NCI-H1048 (cell line): ENCODE measurements at regions not wholly inside any gene's neighbourhood (a gene's known extent, or its start where the extent isn't known, plus 50 kb on each side); places are given as distances from the start of the nearest gene placed in this dataset.
"Not testable (repeated sequence)": the region's sequence is repeated elsewhere in the genome, so short reads cannot be mapped to it uniquely, and the experiment has no call there.

Experiments used
- DNase-seq: peaks from one replicate; lab custom pipeline; 2025; lab: John Stamatoyannopoulos, UW

DNA sequence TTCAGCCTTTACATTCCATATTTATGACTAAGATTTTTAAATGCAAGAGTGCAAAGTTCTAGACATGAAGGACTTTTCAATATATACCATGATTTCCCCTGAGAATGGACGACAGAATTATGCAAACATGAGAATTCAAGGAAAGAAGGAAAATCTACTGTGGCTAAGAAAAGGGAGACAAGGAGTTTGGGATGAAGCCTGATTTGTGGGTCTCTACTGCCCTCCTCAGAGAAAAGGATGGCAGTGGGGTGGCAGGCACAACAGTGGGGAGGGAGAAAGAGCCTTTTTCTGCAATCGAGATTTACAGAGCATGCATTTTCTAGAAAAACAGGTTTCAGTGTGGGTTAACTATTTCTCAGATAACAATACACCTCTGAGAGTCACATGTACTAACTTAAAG, 466.9 kb upstream of the NRSN1 start:
- DNase-seq = no peak

DNA sequence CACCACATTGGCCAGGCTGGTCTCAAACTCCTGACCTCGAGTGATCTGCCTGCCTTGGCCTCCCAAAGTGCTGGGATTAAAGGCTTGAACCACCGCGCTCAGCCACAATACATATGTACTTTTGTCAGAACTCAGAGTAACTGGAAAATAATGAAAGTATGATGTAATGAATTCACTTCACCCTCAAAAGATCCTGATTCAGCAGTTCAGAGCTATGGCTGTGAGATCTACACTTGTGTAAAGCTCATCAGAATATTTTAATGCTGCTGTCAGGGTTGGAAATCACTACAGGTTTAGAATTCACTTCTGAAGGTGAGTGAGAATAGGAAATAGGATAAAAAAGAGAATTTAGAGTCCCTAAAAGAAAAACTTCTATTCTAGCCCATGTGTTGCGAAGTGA, 464.5 kb upstream of the NRSN1 start:
- DNase-seq = no peak

DNA sequence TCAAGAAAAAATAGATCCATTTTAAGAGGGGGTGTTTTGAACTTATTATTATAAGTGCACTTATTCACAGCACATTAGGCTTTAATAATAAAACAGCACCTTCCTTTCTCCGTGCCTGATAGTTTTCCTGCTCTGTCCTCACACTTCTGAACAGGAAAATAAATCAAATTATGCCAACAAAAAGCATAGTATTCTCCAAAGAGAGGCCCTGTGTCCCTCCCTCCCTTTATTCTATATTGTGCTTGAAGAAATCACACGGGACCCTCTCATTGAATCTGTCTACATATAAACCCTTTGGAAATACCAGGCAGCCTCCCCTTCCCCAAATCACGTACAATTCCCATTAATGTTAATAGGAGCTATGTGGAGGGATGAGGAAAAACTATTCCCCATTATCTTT, 462.9 kb upstream of the NRSN1 start:
- DNase-seq = no peak

DNA sequence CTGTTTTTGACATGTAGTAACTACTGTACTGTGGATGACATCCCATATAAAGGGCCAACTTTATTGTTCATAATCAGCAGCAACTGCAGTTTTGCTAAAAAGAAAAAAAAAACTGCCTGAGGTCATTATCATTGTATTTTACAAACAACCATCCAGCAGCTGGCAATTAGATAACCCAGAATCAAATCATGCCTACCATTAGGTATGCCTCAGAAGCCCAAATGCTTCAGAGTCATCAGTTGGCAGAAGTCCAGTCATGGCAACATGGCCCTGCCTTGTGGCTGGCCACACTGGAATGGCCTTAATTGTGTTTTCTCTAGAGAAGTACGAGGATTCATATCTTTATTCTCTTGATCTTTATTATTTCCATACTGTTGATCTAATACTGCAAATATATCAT, 462.4 kb upstream of the NRSN1 start:
- no peak for DNase-seq

DNA sequence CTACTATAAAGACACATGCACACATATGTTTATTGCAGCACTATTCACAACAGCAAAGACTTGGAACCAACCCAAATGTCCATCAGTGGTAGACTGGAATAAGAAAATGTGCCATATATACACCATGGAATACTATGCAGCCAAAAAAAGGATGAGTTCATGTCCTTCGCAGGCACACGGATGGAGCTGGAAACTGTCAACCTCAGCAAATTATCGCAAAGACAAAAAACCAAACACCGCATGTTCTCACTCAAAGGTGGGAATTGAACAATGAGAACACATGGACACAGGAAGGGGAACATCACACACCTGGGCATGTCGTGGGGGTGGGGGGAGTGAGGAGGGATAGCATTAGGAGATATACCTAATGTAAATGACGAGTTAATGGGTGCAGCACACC, 460.1 kb upstream of the NRSN1 start:
- not testable (repeated sequence) for DNase-seq

DNA sequence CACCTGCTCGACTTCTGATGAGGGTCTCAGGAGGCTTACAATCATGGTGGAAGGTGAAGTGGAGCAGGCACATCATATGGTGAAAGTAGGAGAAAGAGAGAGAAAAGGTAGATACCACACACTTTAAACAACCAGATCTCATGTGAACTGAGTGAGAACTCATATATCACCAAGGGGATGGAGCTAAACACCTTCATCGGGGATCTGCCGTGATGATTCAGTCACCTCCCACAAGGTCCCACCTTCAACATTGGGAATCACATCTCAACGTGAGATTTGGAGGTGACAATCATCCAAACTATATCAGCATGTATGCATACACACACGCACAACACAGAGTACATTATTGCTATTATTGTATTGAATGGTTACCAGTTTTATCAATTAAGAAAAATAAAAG, 453.3 kb upstream of the NRSN1 start:
- no peak for DNase-seq

DNA sequence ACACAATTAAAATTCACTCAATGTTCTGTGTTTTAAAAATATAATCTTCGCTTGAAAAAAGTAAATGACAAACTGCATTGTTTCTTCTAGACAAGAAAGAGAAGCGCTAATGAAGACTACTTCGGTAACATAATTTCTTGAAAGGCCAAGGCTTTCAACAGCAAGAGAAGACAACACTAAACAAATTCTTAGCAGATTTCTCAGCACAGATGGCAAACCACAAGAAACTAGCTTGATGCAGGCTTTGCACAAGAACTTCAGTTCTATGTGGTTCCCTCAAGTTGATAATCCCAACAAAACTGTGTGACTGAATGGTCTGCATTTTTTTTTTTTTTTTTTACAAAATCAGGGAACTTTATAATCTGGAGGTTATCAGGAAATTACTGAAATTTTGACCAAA, 447.4 kb upstream of the NRSN1 start:
- no peak for DNase-seq

DNA sequence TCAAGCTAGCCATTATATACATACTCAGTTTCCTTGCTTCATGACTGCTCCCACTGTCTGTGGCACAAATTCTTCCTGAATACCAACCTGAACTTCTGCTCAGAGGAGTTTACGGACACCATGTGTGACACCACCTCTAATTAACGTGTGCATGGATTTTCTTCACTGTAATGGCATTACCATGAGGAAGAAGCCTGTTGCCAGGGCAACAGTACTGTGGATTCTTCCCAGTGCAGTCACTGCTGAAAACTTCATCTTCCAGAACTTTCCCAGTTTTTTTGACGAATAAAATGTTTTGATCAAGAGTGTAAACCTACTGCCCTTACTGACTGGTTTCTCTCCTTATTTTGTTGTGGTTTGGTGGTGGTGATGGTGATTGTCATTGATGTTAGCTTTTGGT, 444.3 kb upstream of the NRSN1 start:
- DNase-seq = no peak

DNA sequence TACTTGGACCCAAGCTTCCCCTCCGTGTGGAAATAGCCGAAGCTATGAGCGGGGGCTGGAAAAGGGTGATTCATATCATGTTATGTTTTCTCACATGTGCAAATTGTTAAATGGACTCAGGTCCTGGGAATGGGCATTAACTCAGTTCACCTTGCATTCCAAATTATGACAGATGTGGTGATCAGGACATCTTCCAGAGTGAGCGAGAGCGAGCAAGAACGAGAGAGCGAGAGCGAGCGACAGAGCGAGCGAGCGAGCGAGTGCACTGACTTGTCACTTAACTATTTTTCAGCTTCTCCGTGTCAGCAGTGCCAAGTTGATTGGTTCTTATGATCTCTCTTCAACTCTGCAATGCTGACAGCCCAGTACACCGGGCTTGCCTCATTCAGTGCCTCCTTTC, 437.4 kb upstream of the NRSN1 start:
- DNase-seq = no peak

DNA sequence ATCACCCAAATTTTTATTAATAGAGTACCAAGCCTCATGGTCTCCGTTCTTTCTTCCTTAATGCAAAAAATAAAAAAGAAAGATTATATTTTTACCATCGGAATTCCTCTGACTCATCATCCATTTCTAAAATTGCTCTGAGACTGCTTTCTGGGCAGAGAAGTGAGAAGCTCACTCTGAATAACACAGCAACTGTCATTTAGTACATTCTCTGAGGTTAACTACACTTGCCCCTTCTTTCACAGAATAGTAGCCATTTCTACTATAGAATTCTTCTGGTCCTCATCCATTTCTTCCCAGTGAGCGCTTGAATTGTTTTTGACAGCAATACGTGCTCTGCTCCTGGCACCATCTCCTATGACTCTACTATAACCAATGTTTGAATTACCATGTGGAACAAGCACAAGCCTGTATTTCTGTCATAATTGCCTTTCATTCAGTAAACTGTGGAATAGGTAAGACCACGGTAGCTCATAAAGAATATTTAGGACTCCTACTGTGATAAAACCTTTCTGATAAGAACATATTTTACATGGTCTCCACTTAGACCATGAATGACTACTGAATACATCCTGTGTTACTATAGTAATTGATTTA, 435.5 kb upstream of the NRSN1 start:
- no peak for DNase-seq

DNA sequence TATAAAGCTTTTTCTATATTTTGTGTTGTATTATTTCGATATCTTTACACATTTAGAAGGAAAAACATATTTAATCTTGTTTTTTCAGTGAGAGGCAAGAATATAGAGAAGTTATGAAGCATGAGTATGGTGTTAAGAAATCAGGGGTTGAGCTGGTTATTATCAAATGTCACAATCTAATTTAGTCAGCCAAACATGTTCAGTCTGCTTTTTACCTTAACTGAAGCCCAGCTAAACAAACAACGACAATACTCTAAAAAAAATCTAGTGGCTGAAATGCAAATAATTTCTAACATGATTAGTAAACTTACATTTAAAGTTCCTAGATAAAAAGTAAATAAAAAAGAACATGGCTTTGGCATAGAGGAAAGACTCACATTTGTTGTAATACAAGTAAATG, 433.8 kb upstream of the NRSN1 start:
- no peak for DNase-seq

DNA sequence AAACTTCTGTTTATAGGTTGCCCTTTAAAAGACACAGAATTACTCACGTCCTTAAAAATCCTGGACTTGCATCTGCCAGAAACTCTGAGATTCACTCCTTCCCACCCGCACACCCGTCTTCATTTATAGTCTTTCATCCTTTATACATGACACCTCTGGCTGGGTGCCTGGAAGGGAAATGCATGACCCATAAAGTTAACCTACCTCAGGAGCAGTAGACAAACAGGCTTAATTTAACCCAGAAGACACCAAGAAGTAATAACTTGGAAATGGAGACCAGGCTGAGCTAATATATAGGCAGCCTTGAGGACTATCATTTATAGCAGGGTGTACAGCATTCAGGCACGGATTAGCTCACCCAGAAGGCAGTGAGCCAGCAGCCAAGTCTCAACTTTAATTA, 429.0 kb upstream of the NRSN1 start:
- DNase-seq = no peak

DNA sequence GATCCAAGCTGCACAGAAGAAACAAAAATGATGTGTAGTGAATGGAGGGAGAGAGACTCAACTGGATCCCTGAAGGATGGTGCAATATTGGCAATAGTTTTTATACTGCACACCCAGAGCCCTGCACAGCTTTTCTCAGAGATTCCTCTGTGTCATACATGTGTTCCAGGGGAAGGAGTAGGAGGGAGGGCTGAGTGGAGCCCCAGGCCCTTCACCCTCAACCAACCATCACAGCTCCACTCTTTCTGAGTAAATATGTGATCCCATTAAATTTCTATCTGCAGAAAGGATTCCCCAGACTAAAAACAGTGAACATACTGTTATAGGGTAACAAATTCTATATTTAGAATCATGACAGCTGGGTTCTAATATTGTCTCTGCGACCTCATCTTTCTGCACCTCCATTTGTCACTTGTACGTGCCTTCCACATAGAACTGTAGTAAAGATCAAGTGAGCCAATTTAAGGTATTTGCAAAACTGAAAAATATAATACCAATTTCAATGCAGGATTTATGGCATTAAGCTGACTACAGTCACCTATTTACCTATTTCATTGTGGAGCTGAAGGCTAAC, 421.4 kb upstream of the NRSN1 start:
- DNase-seq = no peak

DNA sequence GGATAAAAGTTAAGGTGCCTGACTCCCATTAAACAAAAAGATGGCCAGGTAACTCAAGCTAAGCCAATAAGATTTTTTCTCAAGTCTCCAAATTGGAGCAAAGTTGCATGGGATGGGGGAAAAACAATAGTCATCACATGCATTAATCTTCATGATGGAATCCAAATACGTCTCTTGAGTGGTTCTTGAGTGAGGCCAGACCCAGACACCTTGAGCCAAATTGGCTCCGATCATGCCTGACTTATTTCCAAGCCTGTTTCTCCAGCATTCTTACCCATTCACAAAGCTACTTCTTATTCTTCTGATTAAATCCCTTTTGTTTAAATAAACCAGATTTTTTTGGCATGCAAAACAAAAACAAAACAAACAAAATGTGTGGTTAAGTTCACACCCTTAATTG, 420.3 kb upstream of the NRSN1 start:
- no peak for DNase-seq

DNA sequence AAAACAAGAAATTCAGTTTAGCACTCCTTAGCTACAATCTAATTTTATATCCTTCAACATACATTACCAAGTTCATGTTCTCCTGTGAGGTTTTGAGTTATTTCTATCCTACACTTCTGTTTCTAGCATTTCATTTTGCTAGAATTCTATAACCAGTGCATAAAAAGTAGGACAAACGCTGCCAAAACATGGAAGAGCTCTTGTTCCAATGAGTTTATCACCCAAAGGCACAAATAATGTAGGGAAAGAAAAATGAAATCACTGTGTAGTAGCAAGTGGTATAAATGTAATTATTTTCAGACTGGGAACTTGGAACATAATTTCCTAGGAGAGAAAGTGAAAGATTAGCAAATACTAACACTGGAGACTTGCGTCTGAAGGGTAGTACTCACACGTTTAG, 413.3 kb upstream of the NRSN1 start:
- DNase-seq = no peak

DNA sequence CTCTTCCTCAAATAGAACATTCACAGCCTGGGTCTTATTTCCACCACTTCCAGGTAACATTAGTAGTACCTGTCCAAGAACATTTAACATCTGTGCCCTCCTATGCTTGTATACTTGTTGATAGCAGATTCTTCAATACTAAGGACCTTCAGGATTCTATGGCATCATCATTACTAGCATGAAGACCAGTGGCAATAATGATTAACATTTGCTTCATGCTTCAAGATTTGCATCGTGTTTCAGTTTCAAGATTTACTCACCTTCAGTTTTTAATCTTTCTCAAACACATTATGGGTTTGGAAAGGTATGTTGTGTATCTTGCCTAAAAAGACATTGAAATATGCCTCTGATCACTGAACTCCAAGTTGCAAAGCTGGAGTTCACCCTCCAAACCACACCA, 412.8 kb upstream of the NRSN1 start:
- DNase-seq = no peak

DNA sequence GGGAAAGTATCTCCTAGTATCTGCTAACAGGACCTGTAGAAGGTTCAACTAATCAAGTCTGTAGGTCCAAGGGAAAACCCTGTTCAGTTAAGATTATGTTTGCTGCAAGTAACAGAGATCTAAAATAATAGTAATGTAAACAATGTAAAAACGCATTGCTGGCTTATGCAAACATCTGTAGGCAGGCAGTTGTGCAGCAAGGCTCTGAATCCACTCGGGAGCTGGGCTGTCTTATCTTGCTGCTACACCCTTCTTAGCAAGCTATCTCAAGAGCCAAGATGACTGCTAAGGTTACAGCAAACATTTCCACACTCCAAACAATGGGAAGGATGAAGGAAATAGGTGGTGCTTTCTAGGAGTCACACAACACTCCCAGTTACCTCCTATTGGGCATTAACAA, 397.3 kb upstream of the NRSN1 start:
- no peak for DNase-seq

DNA sequence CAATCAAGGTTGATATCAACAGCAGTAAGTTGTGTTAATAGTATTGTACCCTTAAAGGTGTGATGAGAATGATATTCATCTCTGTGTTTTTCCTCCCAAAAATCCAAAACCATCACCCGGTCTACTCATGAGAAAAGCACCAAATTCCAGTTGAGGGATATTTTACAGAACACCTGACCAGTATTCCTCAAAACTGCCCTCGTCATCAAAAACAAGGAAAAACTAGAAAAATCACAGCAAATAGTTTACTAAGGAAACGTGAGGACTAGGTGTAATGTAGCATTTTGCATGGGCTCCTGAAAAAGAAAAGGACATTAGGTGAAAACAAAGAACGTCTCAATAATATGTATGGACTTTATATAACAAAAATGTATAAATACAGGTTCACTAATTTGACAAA, 394.4 kb upstream of the NRSN1 start:
- no peak for DNase-seq

DNA sequence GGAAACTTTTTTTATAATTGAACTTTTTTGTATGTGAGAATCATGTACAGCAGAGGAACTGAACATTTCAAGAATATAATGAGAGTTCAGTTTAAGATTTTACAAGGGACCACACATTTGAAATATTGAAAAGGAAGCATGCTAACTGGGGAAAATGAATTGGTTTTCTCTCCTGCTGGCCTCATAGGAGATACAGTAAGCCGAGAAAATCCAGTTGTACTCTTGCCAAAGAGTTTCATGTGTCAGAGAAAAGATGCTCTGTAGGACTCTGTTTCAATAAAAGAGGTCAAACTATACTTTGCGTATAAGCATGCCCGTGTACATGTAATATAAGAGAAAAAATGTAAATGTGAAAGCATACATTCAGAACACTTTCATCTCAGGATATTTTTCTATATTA, 393.5 kb upstream of the NRSN1 start:
- DNase-seq = no peak

DNA sequence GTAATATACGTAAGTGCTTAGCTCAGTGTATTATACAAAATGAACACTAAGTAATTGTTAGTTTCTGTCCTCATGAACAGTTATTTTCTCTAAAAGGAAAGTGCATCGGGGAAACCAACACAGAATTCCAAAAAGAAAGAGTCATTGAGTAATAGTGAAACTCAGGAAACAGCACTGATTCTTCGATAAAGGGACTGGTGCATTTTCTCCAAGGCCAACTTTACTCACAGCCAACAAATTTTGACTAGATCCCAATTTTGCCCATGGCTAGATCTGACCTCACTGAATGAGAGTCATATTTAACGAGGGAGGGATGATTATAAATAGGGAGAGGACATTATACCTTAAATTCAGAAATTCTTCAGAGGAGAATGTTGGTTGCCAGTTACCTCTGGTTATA, 390.9 kb upstream of the NRSN1 start:
- DNase-seq = no peak

DNA sequence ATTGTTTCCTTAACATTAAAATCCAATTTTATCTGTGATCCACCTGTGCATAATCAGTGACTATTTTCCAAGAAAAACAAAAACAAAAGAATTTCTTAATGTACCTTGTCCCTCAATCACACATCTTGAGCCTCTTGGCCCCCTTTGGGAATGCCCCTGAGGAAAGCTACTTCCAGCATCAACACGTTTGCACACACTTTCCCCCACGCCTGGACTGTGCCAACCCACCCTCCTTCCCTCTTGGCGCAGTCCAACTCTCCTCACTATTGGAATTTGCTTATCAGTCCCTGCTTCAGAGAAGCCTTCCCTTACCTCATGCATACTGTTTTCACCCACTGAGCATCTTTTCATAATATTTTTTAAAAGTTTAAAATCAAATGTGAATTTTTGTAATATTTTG, 389.4 kb upstream of the NRSN1 start:
- no peak for DNase-seq

DNA sequence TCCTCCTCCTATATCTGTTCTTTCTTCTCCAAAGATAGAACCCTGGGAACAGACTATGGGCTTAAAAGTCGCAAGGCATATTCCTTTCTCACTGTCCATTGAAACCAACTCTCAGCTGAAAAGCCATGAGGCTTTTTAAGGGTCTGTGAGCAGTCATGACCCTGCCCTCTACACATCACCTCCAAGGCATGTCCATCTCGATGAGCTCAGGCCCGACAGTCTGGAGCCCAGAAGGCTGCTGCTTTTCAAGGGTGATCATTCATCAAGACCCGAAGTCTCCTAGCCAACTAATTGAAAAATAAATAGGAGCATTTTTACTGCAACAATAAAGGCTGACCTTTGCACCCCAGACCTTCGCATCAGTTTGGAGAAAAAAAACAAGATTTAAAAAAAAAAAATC, 378.8 kb upstream of the NRSN1 start:
- DNase-seq = no peak

DNA sequence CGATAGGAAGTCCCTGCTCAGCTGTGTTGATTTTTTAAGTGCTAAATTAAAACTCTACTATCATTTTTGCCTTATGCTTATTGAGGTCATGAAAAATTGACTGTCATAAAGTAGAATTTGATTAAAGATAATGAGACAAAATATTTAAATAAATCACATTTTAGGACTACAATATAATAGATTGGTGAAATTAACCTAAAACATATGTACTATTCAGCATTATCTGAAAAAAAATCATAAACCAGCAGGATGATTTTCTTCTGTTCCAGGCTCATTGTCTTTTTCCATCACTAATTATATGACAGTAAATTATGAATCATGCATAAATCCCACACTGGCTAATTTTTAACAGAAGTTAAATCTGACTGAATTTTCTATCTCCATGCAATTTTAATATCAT, 373.6 kb upstream of the NRSN1 start:
- no peak for DNase-seq

DNA sequence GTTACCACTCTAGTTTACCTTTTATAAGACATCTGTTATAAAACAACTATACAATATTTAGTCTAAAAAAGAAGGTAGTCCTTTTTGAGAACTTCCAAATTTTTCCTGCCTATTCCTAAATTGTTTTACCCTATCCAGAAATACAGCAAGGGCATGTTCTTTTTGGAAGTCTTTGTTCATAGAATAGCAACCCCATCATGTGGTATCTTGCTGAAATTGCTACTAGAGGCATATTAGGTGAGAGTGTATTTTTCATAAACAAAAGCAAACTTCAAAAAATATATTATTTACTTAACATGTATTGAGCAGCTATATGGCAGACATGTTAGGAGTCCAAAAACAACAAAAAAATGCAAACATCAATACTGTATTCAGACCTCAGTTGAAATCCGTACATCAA, 371.8 kb upstream of the NRSN1 start:
- no peak for DNase-seq

DNA sequence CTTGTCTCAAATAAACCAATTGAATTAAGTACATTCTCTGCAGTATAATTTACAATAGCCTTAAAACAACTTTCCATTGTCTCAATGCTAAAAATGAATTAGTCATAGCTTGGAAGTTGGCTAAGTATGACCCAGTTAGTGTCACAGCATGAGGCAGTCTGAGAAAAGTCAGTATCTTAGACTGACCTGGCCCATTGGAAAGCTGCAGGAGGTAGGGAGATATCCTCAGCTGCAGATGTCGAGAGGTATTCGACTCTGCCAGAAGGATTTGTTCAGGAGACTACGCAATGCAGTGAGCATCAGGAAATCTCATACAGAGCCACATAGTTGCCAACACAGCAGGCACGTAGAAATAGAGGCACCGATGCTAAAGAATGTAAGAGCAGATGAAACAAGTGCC, 350.9 kb upstream of the NRSN1 start:
- no peak for DNase-seq
